Umbilical cord (tissue), 1 donor: ENCODE measurements at regions not wholly inside any gene's neighbourhood (a gene's known extent, or its start where the extent isn't known, plus 50 kb on each side); places are given as distances from the start of the nearest gene placed in this dataset.
"Not testable (repeated sequence)": the region's sequence is repeated elsewhere in the genome, so short reads cannot be mapped to it uniquely, and the experiment has no call there.

Source experiments
- DNase-seq: peaks from one replicate; pipeline ENCODE4 v3.0.0-alpha.2; 2015; ENCODE audit warnings: low spot score

DNA sequence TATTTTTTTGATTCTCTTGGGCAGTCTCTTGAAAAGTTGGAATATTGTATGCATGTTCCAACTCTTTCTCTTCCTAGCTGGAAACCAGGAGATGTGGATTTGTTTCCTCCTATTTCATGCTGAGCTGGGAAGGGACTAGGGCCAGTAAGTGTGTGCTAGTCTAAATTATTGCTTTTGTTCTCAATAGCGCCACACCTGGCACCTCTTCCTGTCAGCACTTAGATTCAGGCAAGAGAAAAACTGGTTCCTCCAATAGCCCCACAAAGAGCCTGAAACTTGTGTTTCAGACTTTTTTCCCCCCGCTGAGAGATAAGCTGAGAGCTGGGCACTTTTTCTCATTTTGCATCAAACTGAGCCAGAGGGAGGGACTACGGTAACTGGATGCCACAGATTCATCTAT lies 353.4 kb downstream of the OLFM4 start:
- DNase-seq: no peak

- DNase-seq: no peak
Observed at GRCh38 chr13:53398051-53398450, 369.4 kb downstream of the OLFM4 start.

DNA sequence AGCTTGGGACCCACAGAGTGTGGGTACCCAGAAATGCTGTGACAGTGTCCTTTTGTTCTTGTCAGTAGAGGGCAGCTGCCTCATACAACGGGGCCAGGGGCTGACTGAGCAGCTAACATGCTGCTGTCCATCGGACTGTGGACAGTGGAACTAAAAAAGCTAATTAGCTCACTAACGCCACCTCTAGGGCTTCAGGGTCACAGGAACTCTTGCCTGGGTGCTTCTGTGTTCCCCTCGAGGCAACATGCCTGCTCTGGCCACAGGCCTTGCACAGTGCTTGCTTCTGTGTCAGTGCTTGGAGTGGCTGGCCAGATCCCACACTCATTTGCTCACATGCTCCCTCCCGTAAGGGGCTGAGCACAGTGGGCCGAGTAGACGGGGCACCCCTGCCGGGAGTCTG lies 377.0 kb downstream of the OLFM4 start:
- no peak for DNase-seq

GRCh38 chr13:53408306-53408705 lies 379.7 kb downstream of the OLFM4 start:
- no peak for DNase-seq

- DNase-seq: no peak
Observed at GRCh38 chr13:53408847-53409568, 380.4 kb downstream of the OLFM4 start.

DNA sequence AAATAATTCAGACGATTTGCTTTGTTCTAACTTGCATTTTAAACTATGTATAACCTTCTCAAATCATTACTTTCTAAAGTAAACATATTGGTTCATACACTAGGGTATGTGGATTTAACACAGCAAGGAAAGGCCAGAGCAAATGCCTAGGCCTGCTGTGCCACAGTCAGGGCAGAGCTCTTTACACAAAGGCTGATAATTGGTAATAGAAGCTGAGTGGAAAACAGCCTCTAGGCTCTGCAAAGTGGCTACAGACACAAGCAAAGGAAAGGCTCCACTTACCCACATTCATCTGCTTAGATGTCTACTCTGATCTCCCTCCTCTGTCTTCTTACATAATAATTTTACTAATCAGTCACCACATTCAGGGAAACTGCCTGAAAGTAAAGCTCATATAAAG lies 382.9 kb downstream of the OLFM4 start:
- DNase-seq: no peak

DNA sequence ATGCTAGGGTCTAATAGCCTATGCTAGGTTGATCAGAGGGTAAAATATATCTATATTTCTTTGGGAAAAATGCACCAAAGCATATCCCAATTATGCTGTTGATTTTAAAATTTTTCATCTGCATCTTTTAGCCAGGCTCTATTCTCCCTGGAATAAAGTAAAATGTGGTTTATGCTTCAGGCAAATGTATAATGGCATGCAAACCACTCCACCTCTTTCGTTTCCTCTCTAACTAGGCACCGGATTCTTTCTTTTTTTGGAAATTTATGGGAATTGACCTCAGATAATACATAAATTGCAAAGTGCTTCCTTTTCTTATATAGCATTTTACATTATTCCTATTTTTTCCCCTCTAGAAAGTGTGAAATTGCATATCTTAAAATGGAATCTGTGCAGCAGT lies 386.5 kb downstream of the OLFM4 start:
- no peak for DNase-seq

- DNase-seq: peak; percentile 31
Observed at GRCh38 chr13:53417601-53418000, 389.0 kb downstream of the OLFM4 start.

- no peak for DNase-seq
Observed at GRCh38 chr13:53422415-53422814, 393.8 kb downstream of the OLFM4 start.

DNA sequence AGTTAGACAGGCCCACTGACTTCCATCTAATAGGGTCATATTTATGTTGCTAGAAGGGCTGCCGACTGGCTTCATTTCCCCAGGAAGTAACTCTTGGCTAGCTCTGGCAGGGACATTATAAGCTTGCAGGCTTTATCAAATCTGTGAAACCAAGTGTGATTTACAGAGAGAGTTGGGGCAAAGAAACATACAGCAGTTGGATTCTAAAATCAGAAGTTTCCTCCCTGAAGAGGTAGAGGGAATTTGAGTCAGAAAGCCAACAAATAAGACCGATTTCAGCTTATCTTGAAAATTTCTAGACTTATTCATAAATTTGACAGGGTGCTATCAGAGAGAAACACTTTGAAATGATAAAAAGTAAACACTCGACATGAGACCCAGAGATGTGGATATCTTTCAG lies 407.8 kb downstream of the OLFM4 start:
- peak; percentile 74 for DNase-seq

DNA sequence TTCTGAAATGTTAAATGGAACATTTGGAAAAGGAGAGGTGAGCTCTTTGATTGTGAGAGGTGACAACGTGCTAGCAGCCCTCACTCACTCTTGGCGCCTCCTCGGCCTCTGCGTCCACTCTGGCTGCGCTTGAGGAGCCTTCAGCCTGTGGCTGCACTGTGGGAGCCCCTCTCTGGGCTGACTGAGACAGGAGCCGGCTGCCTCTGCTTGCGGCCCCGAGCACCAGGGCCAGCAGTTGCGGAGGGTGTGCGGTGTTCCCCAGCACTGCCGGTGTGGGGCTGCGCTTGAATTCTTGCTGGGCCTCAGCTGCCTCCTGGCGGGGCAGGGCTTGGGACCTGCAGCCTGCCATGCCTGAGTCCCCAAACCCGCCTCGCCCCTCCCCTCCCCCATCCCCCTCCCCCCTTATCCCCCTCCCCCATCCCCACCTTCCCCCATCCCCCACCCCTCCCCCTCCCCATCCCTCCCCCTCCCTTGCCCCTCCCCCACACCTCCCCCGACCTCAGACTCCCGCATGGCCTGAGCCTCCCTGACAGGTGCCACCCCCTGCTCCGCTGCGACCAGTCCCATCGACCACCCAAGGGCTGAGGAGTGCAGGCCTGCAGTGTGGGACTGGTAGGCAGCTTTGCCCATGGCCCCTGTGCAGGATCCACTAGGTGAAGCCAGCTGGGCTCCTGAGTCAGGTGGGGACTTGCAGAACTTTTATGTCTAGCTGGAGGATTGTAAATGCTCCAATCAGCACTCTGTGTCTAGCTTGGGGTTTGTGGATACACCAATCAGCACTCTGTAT lies 411.0 kb downstream of the OLFM4 start:
- no peak for DNase-seq

DNA sequence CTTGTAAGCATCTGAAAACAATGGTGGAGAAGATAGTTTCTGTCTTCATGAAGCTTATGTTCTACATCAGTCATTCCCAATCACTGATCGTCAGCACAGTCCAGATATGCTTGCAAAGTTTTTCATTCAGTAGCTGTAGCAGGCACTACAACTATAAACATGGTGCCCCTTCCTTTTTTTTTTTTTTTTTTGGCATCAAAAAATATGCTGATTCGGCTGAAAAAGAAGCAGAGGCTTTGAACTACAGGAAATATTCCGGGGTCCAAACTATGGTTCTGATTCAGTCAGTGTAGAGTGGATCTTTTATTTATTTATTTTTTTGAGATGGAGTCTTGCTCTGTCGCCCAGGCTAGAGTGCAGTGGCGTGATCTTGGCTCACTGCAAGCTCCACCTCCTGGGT lies 414.4 kb downstream of the OLFM4 start:
- no peak for DNase-seq

GRCh38 chr13:53445686-53446085 lies 417.1 kb downstream of the OLFM4 start:
- DNase-seq: peak; percentile 94

- DNase-seq: no peak
Observed at GRCh38 chr13:53447456-53447855, 418.8 kb downstream of the OLFM4 start.

DNA sequence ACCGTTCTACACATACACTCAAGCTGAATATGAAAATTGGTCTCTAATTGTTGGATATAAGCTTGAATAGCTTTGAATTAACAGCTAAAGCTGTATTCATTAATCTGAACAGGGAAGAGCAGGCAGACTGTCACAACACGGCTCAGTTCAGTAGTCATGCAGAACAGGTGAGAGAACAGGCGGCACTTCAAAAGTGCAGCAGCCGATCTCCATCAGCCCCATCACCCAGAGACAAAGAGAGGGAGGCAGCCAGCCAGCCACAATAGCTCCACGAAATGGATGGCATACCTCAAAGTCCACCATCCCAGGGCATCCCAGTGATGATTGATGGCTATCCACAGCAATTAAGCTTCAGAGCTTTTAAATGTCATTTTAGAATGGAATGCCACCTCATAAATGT lies 419.2 kb downstream of the OLFM4 start:
- DNase-seq: no peak

DNA sequence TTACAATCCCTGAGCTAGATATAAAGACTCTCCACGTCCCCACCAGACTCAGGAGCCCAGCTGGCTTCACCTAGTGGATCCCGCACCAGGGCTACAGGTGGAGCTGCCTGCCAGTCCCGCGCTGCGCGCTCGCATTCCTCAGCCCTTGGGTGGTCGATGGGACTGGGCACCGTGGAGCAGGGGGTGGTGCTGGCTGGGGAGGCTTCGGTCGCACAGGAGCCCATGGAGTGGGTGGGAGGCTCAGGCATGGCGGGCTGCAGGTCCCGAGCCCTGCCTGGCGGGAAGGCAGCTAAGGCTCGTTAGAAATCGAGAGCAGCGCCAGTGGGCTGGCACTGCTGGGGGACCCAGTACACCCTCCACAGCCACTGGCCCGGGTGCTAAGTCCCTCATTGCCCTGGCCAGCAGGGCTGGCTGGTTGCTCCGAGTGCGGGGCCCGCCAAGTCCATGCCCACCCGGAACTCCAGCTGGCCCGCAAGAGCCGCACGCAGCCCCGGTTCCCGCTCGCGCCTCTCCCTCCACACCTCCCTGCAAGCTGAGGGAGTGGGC lies 423.7 kb downstream of the OLFM4 start:
- not testable (repeated sequence) for DNase-seq

DNA sequence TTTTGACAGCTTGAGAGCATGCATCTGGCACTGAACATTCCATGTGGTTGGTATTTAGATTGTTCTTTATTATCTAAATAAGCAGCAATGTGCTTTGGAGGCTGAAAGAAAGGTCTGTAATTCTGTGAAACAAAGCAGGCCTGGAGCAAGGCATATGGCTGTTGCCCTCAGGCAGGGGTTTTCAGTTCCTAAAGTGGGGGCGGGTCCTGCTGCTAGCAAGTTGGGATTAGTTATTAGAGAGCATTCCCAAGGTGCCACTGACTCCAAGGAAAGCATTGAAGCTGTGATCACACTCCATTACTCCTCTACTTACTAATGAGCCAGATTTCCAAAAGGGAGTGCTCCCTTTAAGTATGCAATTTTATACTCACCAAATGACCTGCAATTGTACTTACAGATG lies 432.2 kb downstream of the OLFM4 start:
- no peak for DNase-seq

GRCh38 chr13:53463106-53463505 lies 434.5 kb downstream of the OLFM4 start:
- peak; percentile 73 for DNase-seq

- no peak for DNase-seq
Observed at GRCh38 chr13:53466576-53466975, 438.0 kb downstream of the OLFM4 start.

GRCh38 chr13:53473397-53473796 lies 444.8 kb downstream of the OLFM4 start:
- DNase-seq: no peak

DNA sequence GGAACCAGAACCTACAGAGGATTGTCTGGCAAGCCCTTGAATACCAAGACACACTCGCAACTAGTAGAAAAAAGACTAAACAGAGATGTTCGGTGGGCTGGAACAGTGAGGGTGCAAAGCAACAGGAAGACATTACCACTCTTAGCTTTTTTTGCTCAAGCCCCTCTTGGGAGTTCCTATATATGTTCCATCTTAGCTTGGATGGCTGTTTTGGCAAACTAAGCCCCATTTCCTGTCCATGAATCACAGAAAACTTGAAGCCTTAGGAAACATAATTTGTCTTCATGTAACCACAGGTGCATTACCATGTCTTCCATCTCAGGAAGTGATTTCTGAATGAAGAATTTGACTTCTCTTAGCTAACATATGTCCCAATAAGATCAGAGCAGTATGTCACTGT lies 446.3 kb downstream of the OLFM4 start:
- DNase-seq: no peak

- peak; percentile 5 for DNase-seq
Observed at GRCh38 chr13:53490752-53491151, 462.1 kb downstream of the OLFM4 start.

DNA sequence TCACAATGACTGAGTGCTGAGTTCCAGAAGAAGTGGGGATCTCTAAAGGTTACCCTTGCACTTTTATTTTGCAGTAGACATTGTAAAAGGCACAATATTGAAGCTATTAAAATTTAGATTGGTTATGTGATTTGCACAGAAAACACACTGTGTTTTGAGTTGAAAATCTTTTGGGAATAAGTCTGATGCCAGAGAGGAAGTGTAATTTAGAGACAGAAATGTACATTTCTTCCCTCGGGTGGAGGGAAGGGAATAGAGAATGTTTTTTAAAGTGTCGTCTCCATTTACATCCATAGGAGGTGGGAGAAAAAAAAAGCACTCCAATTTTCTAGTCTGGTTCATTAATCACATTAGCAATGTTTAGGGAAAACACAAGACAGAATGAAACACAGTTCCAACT lies 465.8 kb downstream of the OLFM4 start:
- no peak for DNase-seq
